Panc1 (cell line): ENCODE measurements at regions not wholly inside any gene's neighbourhood (a gene's known extent, or its start where the extent isn't known, plus 50 kb on each side); places are given as distances from the start of the nearest gene placed in this dataset.

Experiments used
- ATAC-seq: fragments of 200-7000 bp; cut with Tn5 transposase; 2 replicates; pipeline ENCODE4 v1.9.1; 2020; ENCODE audit warnings: mild to moderate bottlenecking, moderate library complexity
- BruUV-seq: library from RNA; stranded (reverse); fragments of 400-500 nt; replicated peaks from 2 replicates; lab custom pipeline; 2021; lab: Mats Ljungman, UMichigan
- CTCF ChIA-PET: fragments of 300-600 bp; sonication (Branson Sonifier 250); formaldehyde crosslinking; loops from one replicate; lab custom pipeline; 2022; ENCODE audit warnings: antibody characterized with exemption; lab: Charles Lee
- POLR2A ChIA-PET: fragments of 300-600 bp; sonication (Branson Sonifier 250); formaldehyde crosslinking; loops from one replicate; lab custom pipeline; 2022; ENCODE audit warnings: antibody characterized with exemption; lab: Charles Lee
- DNase-seq: peaks from one replicate; pipeline ENCODE4 v3.0.0-alpha.2; 2010; ENCODE audit warnings: low read depth, low spot score
- H3K27ac ChIP-seq: 2 replicates; pipeline ENCODE4 v1.5.1; 2011; ENCODE audit warnings: mild to moderate bottlenecking, low read length, inconsistent platforms
- H3K27me3 ChIP-seq: fragments of 200-500 bp; sonication (Bioruptor generic); 2 replicates; pipeline ENCODE4 v1.6.0; 2014; ENCODE audit warnings: low read length, inconsistent platforms; ENCODE audit not compliant: control insufficient read depth, insufficient read depth
- H3K36me3 ChIP-seq: fragments of 200-500 bp; sonication (Bioruptor generic); 2 replicates; pipeline ENCODE4 v1.5.1; 2014; ENCODE audit warnings: inconsistent platforms, mild to moderate bottlenecking, low read length, moderate library complexity; ENCODE audit not compliant: control insufficient read depth, insufficient read depth
- H3K4me1 ChIP-seq: 2 replicates; pipeline ENCODE4 v1.5.1; 2011; ENCODE audit warnings: inconsistent platforms, mild to moderate bottlenecking, low read length, moderate library complexity; ENCODE audit not compliant: control insufficient read depth, insufficient read depth
- H3K4me3 ChIP-seq, 2 experiments: 2 replicates each; pipeline ENCODE4 v1.5.1; 2011 to 2012; ENCODE audit warnings: low read depth in 2 of 2, low read length in 2 of 2, mild to moderate bottlenecking in 2 of 2, inconsistent platforms in 1 of 2, moderate library complexity in 1 of 2
- H3K9me3 ChIP-seq: fragments of 200-500 bp; sonication (Bioruptor generic); 2 replicates; pipeline ENCODE4 v1.5.1; 2014; ENCODE audit warnings: low read depth, mild to moderate bottlenecking, inconsistent platforms, low read length, moderate library complexity; ENCODE audit not compliant: control insufficient read depth, insufficient read depth
- POLR2AphosphoS5 ChIP-seq: IDR thresholded peaks from 2 replicates; pipeline ENCODE4 v1.6.1; 2012; ENCODE audit warnings: mild to moderate bottlenecking, low read depth, low read length, moderate library complexity
- REST ChIP-seq, 2 experiments: IDR thresholded peaks; 2 replicates each; pipeline ENCODE4 v1.6.1; 2011 to 2012; ENCODE audit warnings: low read depth in 2 of 2, control low read depth in 1 of 2, low read length in 1 of 2, mild to moderate bottlenecking in 1 of 2, moderate library complexity in 1 of 2; ENCODE audit not compliant: insufficient read depth in 1 of 2
- SIN3A ChIP-seq: IDR thresholded peaks from 2 replicates; pipeline ENCODE4 v1.6.1; 2012; ENCODE audit warnings: low read depth, mild to moderate bottlenecking, low read length, moderate library complexity, borderline replicate concordance; ENCODE audit not compliant: insufficient read depth
- TCF7L2 ChIP-seq: IDR thresholded peaks from 2 replicates; pipeline ENCODE4 v1.6.1; 2011; ENCODE audit warnings: mild to moderate bottlenecking, low read depth, low read length, inconsistent platforms
- in situ Hi-C: cut with HindIII; loops from 2 replicates; pipeline ENCODE4 v1.10.0; 2016; ENCODE audit warnings: low sequenced_read_pairs, low pct_unique_long_range_greater_than_20kb
- intact Hi-C: fragments of 100-400 bp; cut with micrococcal nuclease; formaldehyde crosslinking; loops from one replicate; pipeline ENCODE4 v1.10.0; 2022; ENCODE audit not compliant: unreplicated experiment
- TF ChIP-seq, protein P1 (sequence below): fragments of 450-650 bp; IDR thresholded peaks from 2 replicates; pipeline ENCODE4 v1.5.1; 2017; ENCODE audit warnings: mild to moderate bottlenecking

DNA sequence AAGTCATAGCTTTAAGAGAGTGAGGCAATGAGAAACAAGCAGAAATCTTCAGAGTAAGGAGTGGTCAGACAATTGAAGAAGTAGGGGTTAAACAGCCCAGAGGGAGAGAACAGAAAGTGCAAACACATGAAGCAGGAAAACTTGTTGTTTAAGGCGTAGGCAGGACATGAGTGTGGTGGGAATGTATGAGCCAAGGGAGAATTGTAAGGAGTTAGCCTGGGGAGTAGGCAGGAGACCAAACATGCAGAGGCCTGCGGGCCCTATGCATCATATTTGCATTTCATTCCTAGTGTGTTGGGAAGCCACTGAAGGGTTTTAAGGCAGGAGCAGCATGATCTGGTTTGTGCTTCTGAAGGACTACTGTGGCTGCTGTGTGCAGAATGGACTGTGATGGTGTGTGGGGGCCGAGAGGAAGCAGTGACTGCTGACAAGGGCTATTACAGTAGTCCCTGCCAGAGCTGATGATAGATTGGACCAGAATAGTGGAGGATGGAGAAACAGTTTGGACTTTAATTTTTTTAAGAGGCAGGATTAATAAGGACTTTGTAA lies 179.9 kb upstream of the C11orf87 start:
- Histone ChIP-seq H3K27ac (no peak overlapping the region), H3K27me3 (no peaks in the 10 kb centered on the region), H3K4me3 (no peak overlapping the region), H3K4me1 (no peaks in the 10 kb centered on the region), H3K36me3 (no peaks in the 10 kb centered on the region), H3K9me3 (peaks cover 5% of the 10 kb centered on the region; the same call in 1 of the 2 replicates)
- ChIA-PET CTCF (no interaction called here), POLR2A (no interaction called here)
- intact Hi-C loops (no loop called here), in situ Hi-C loops (no loop called here)
- BruUV-seq, result no TSS peak
- TF ChIP-seq TCF7L2, result no peak
- TF ChIP-seq, protein P1, sequence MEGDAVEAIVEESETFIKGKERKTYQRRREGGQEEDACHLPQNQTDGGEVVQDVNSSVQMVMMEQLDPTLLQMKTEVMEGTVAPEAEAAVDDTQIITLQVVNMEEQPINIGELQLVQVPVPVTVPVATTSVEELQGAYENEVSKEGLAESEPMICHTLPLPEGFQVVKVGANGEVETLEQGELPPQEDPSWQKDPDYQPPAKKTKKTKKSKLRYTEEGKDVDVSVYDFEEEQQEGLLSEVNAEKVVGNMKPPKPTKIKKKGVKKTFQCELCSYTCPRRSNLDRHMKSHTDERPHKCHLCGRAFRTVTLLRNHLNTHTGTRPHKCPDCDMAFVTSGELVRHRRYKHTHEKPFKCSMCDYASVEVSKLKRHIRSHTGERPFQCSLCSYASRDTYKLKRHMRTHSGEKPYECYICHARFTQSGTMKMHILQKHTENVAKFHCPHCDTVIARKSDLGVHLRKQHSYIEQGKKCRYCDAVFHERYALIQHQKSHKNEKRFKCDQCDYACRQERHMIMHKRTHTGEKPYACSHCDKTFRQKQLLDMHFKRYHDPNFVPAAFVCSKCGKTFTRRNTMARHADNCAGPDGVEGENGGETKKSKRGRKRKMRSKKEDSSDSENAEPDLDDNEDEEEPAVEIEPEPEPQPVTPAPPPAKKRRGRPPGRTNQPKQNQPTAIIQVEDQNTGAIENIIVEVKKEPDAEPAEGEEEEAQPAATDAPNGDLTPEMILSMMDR, result no peak
- no peak for TF ChIP-seq REST (IDR thresholded peaks at IDR 0.05; ENCODE audit: insufficient read depth in 1 of 2, low read depth in 2 of 2, low read length in 1 of 2)
- no peak for TF ChIP-seq POLR2AphosphoS5
- TF ChIP-seq SIN3A, result no peak
- DNase-seq (no peak), ATAC-seq (no peak)

- Histone ChIP-seq H3K4me1 (no peaks in the 10 kb centered on the region), H3K36me3 (no peaks in the 10 kb centered on the region), H3K27me3 (no peaks in the 10 kb centered on the region), H3K27ac (no peak overlapping the region), H3K9me3 (no peaks in the 10 kb centered on the region), H3K4me3 (no peak overlapping the region)
- ChIA-PET CTCF (no interaction called here), POLR2A (no interaction called here)
- DNase-seq (peak; percentile 10), ATAC-seq (no peak)
- in situ Hi-C loops, result no loop called here
- no peak for TF ChIP-seq POLR2AphosphoS5
- TF ChIP-seq REST (IDR thresholded peaks at IDR 0.05; ENCODE audit: insufficient read depth in 1 of 2, low read depth in 2 of 2, low read length in 1 of 2), result no peak
- TF ChIP-seq, protein P1, result no peak
- TF ChIP-seq TCF7L2, result no peak
- TF ChIP-seq SIN3A, result no peak
- no TSS peak for BruUV-seq
- intact Hi-C loops, result no loop called here
These were observed 174.9 kb upstream of the C11orf87 start for GRCh38 chr11:109247071-109247470.
